Keratinocyte (primary cell): ENCODE measurements at regions not wholly inside any gene's neighbourhood (a gene's known extent, or its start where the extent isn't known, plus 50 kb on each side); places are given as distances from the start of the nearest gene placed in this dataset.

ENCODE experiments used
- DNase-seq: peaks from one replicate; pipeline ENCODE4 v3.0.0-alpha.2; 2011; ENCODE audit warnings: low read depth, missing footprints, low spot score
- FAIRE-seq: peaks from 2 replicates; lab custom pipeline; 2011; peaks lifted over from hg19 to GRCh38; lab: Jason Lieb, UNC
- H2AFZ ChIP-seq: 2 replicates; pipeline ENCODE4 v1.6.0; 2012; ENCODE audit warnings: low read length, control low read depth, inconsistent platforms; ENCODE audit not compliant: control insufficient read depth
- H3K27ac ChIP-seq: 2 replicates; pipeline ENCODE4 v1.5.1; 2011; ENCODE audit warnings: low read length; ENCODE audit not compliant: control insufficient read depth, insufficient read depth
- H3K27me3 ChIP-seq: 3 replicates; pipeline ENCODE4 v1.6.0; 2011; ENCODE audit warnings: low read length; ENCODE audit not compliant: control insufficient read depth, insufficient read depth; ENCODE audit errors: extremely low read depth
- H3K36me3 ChIP-seq, 2 experiments: 2 replicates in 1 of 2; 3 replicates in 1 of 2; pipeline ENCODE4 v1.5.1; 2011; ENCODE audit warnings: low read length in 2 of 2, mild to moderate bottlenecking in 1 of 2; ENCODE audit not compliant: control insufficient read depth in 2 of 2, insufficient read depth in 2 of 2; ENCODE audit errors: extremely low read depth in 1 of 2
- H3K4me1 ChIP-seq: 3 replicates; pipeline ENCODE4 v1.5.1; 2011; ENCODE audit warnings: low read length; ENCODE audit not compliant: control insufficient read depth, insufficient read depth; ENCODE audit errors: extremely low read depth
- H3K4me2 ChIP-seq: 3 replicates; pipeline ENCODE4 v1.6.0; 2011; ENCODE audit warnings: low read depth, low read length; ENCODE audit not compliant: control insufficient read depth, insufficient read depth; ENCODE audit errors: extremely low read depth
- H3K4me3 ChIP-seq, 3 experiments: fragments of 200-600 bp in 1 of 3; sonication (generic) in 1 of 3; 2 replicates in 2 of 3; 3 replicates in 1 of 3; pipeline ENCODE4 v1.5.1; 2011 to 2016; ENCODE audit warnings: low read length in 3 of 3, mild to moderate bottlenecking in 3 of 3, control low read depth in 2 of 3, inconsistent platforms in 1 of 3, low read depth in 1 of 3, mixed read lengths in 1 of 3, mixed run types in 1 of 3, moderate library complexity in 1 of 3; ENCODE audit not compliant: control insufficient read depth in 2 of 3, insufficient read depth in 2 of 3; ENCODE audit errors: extremely low read depth in 1 of 3
- H3K79me2 ChIP-seq: 2 replicates; pipeline ENCODE4 v1.6.0; 2012; ENCODE audit warnings: low read length; ENCODE audit not compliant: control insufficient read depth, insufficient read depth
- H3K9ac ChIP-seq: 3 replicates; pipeline ENCODE4 v1.6.0; 2011; ENCODE audit warnings: low read length; ENCODE audit not compliant: control insufficient read depth, insufficient read depth; ENCODE audit errors: extremely low read depth
- H3K9me1 ChIP-seq: 3 replicates; pipeline ENCODE4 v1.6.0; 2011; ENCODE audit warnings: low read length; ENCODE audit not compliant: control insufficient read depth, insufficient read depth; ENCODE audit errors: extremely low read depth
- H3K9me3 ChIP-seq: 2 replicates; pipeline ENCODE4 v1.5.1; 2012; ENCODE audit warnings: low read depth, low read length; ENCODE audit not compliant: control insufficient read depth
- H4K20me1 ChIP-seq: 3 replicates; pipeline ENCODE4 v1.6.0; 2011; ENCODE audit warnings: low read length; ENCODE audit not compliant: control insufficient read depth, insufficient read depth; ENCODE audit errors: extremely low read depth
- CTCF ChIP-seq, 3 experiments: IDR thresholded peaks in 1 of 3; conservative IDR thresholded peaks in 1 of 3; optimal IDR thresholded peaks in 1 of 3; 2 replicates in 2 of 3; 3 replicates in 1 of 3; pipeline versions ENCODE3 to v1.5.1; 2011; ENCODE audit warnings: low read length in 3 of 3, mild to moderate bottlenecking in 3 of 3, moderate library complexity in 2 of 3, control low read depth in 1 of 3, inconsistent platforms in 1 of 3; ENCODE audit not compliant: insufficient read depth in 2 of 3; ENCODE audit errors: extremely low read depth in 1 of 3
- EZH2 ChIP-seq: IDR thresholded peaks from one replicate; pipeline ENCODE4 v1.6.1; 2012; ENCODE audit warnings: inconsistent platforms, mild to moderate bottlenecking, low read length, moderate library complexity
- dilution Hi-C: fragments of 300-500 bp; cut with MboI; formaldehyde crosslinking; loops from one replicate; pipeline ENCODE4 v1.7.0; 2020; ENCODE audit warnings: low sequenced_read_pairs; ENCODE audit not compliant: extremely low pct_ligation_motif_present

GRCh38 chr19:30669329-30670010 is 297.3 kb downstream of the ZNF536 start:
- H3K9me3 ChIP-seq: no peaks in the 10 kb centered on the region
- no peaks in the 10 kb centered on the region for H3K36me3 ChIP-seq
- H3K4me2 ChIP-seq: no peak overlapping the region
- no peaks in the 10 kb centered on the region for H3K9me1 ChIP-seq
- H3K4me3 ChIP-seq: no peak overlapping the region
- FAIRE-seq: no peak
- no peak overlapping the region for H3K27ac ChIP-seq
- no peaks in the 10 kb centered on the region for H3K4me1 ChIP-seq
- H2AFZ ChIP-seq: no peak overlapping the region
- dilution Hi-C loops: no loop called here
- TF ChIP-seq EZH2: no peak
- TF ChIP-seq CTCF (optimal IDR thresholded peaks at IDR 0.05 in 1 of 3, IDR thresholded peaks at IDR 0.05 in 1 of 3, conservative IDR thresholded peaks at IDR 0.05 in 1 of 3; ENCODE audit: extremely low read depth in 1 of 3, insufficient read depth in 2 of 3, low read length in 3 of 3): peak; percentile 69 to 86 (median 70)
- H3K9ac ChIP-seq: no peak overlapping the region
- DNase-seq: no peak
- no peaks in the 10 kb centered on the region for H3K79me2 ChIP-seq
- peaks cover 4% of the 10 kb centered on the region for H4K20me1 ChIP-seq
- peaks cover 8% of the 10 kb centered on the region for H3K27me3 ChIP-seq

- dilution Hi-C loops: no loop called here
- no peaks in the 10 kb centered on the region for H3K9me1 ChIP-seq
- H3K79me2 ChIP-seq: no peaks in the 10 kb centered on the region
- no peak overlapping the region for H2AFZ ChIP-seq
- H3K27ac ChIP-seq: no peak overlapping the region
- no peaks in the 10 kb centered on the region for H3K4me1 ChIP-seq
- H3K9me3 ChIP-seq: no peaks in the 10 kb centered on the region
- H3K36me3 ChIP-seq: no peaks in the 10 kb centered on the region
- DNase-seq: no peak
- H3K27me3 ChIP-seq: peaks cover 8% of the 10 kb centered on the region
- TF ChIP-seq CTCF (optimal IDR thresholded peaks at IDR 0.05 in 1 of 3, IDR thresholded peaks at IDR 0.05 in 1 of 3, conservative IDR thresholded peaks at IDR 0.05 in 1 of 3; ENCODE audit: extremely low read depth in 1 of 3, insufficient read depth in 2 of 3, low read length in 3 of 3) (no peak), EZH2 (no peak)
- peaks cover 4% of the 10 kb centered on the region for H4K20me1 ChIP-seq
- no peak overlapping the region for H3K4me2 ChIP-seq
- no peak overlapping the region for H3K9ac ChIP-seq
- FAIRE-seq: no peak
- H3K4me3 ChIP-seq: no peak overlapping the region
Measured at GRCh38 chr19:30668521-30669155, 296.5 kb downstream of the ZNF536 start.
